ENCODE measurements at regions not wholly inside any gene's neighbourhood (a gene's known extent, or its start where the extent isn't known, plus 50 kb on each side); places are given as distances from the start of the nearest gene placed in this dataset.

GRCh38 chr3:148319960-148320359, 377.7 kb upstream of the AGTR1 start:
- TF ChIP-seq CTCF (IDR thresholded peaks at IDR 0.05; ENCODE audit: insufficient read depth, low read length) (no peak), REST (IDR thresholded peaks at IDR 0.05; ENCODE audit: insufficient replicate concordance, low read depth) (no peak), GABPA (IDR thresholded peaks at IDR 0.05; ENCODE audit: low read depth) (no peak), POLR2AphosphoS5 (IDR thresholded peaks at IDR 0.05; ENCODE audit: low read depth) (no peak)

Data from HL-60 (cell line).